ENCODE measurements at regions not wholly inside any gene's neighbourhood (a gene's known extent, or its start where the extent isn't known, plus 50 kb on each side); places are given as distances from the start of the nearest gene placed in this dataset.

GRCh38 chr12:9364224-9365176, 156.3 kb upstream of the PZP start (continued):
- TF ChIP-seq SNAPC5 (CRISPR knock-in tag; IDR thresholded peaks at IDR 0.05; ENCODE audit: borderline replicate concordance) = peak; percentile 98
- peak; percentile 17 for TF ChIP-seq XRCC5 (optimal IDR thresholded peaks at IDR 0.05; ENCODE audit: low read length)
- TF ChIP-seq ZMYM3 (CRISPR knock-in tag; IDR thresholded peaks at IDR 0.05) = no peak
- TF ChIP-seq TFDP1 (CRISPR knock-in tag; IDR thresholded peaks at IDR 0.05; ENCODE audit: borderline replicate concordance) = no peak
- 0 out of 2 replicates have a peak, but pooled peaks have one; percentile 37 for TF ChIP-seq TOPORS (CRISPR knock-in tag; IDR thresholded peaks at IDR 0.05)
- 0 out of 2 replicates have a peak, but pooled peaks have one; percentile 62 for TF ChIP-seq ZNF691 (CRISPR knock-in tag; IDR thresholded peaks at IDR 0.05; ENCODE audit: borderline replicate concordance, low read depth)
- no peak for TF ChIP-seq ZNF414 (CRISPR knock-in tag; IDR thresholded peaks at IDR 0.05)
- no peak for TF ChIP-seq GLI4 (CRISPR knock-in tag; IDR thresholded peaks at IDR 0.05; ENCODE audit: borderline replicate concordance)
- TF ChIP-seq GFI1 (CRISPR knock-in tag; IDR thresholded peaks at IDR 0.05; ENCODE audit: borderline replicate concordance) = peak; percentile 41; the same call in 1 of the 2 replicates
- TF ChIP-seq HNF4A (CRISPR knock-in tag; IDR thresholded peaks at IDR 0.05) = 0 out of 2 replicates have a peak, but pooled peaks have one; percentile 40
- TF ChIP-seq ZNF672 (CRISPR knock-in tag; IDR thresholded peaks at IDR 0.05) = no peak
- 0 out of 2 replicates have a peak, but pooled peaks have one; percentile 27 for TF ChIP-seq KAT8 (CRISPR knock-in tag; IDR thresholded peaks at IDR 0.05)
- TF ChIP-seq POLR2G (IDR thresholded peaks at IDR 0.05; ENCODE audit: low read depth, low read length) = peak; percentile 26; the same call in 1 of the 2 replicates
- no peak for TF ChIP-seq ZNF446 (CRISPR knock-in tag; IDR thresholded peaks at IDR 0.05)
- TF ChIP-seq HOMEZ (CRISPR knock-in tag; IDR thresholded peaks at IDR 0.05; ENCODE audit: low read depth) = 0 out of 2 replicates have a peak, but pooled peaks have one; percentile 8
- TF ChIP-seq POLR2A (IDR thresholded peaks at IDR 0.05; ENCODE audit: insufficient read depth in 1 of 2, low read depth in 2 of 2, low read length in 2 of 2) = peak in 1 of 2 experiments; percentile 64; a peak in 1 of 4 replicates
- peak; percentile 24; the same call in 1 of the 2 replicates for TF ChIP-seq REPIN1 (CRISPR knock-in tag; IDR thresholded peaks at IDR 0.05; ENCODE audit: borderline replicate concordance, low read depth)
- peak; percentile 52 for TF ChIP-seq DRAP1 (CRISPR knock-in tag; IDR thresholded peaks at IDR 0.05)
- TF ChIP-seq PAXIP1 (CRISPR knock-in tag; conservative IDR thresholded peaks at IDR 0.05) = peak; percentile 69
- no peak for TF ChIP-seq ZFP62 (CRISPR knock-in tag; IDR thresholded peaks at IDR 0.05)
